GM21423 (cell line): ENCODE measurements at regions not wholly inside any gene's neighbourhood (a gene's known extent, or its start where the extent isn't known, plus 50 kb on each side); places are given as distances from the start of the nearest gene placed in this dataset.
"Not testable (repeated sequence)": the region's sequence is repeated elsewhere in the genome, so short reads cannot be mapped to it uniquely, and the experiment has no call there.

Experiments
- ATAC-seq: cut with Tn5 transposase; IDR thresholded peaks from one replicate; pipeline ENCODE4 v1.9.1; 2021; ENCODE audit warnings: mild to moderate bottlenecking, moderate library complexity; ENCODE audit not compliant: unreplicated experiment

DNA sequence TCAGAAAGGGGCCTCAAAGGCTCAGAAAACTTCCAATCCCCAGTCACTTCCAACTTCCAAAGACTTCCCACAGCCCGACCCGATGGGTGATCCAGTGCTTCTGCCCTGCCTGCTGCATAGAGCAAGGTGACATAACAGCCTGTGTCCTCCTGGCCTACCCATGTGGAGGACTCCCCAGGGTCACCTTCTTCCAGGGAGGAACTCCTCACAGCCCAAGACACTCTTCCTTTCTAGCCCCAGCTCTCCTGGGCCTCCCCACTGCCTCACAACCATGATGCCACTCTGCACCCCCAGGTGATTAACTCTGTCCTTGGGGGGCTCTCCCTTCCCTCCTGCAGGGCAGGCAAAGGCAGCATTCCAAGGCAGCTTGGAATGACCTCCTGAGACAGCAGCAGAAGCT is 158.4 kb upstream of the PDE1C start:
- ATAC-seq: no peak

GRCh38 chr7:32227746-32228145 is 157.5 kb upstream of the PDE1C start:
- no peak for ATAC-seq

DNA sequence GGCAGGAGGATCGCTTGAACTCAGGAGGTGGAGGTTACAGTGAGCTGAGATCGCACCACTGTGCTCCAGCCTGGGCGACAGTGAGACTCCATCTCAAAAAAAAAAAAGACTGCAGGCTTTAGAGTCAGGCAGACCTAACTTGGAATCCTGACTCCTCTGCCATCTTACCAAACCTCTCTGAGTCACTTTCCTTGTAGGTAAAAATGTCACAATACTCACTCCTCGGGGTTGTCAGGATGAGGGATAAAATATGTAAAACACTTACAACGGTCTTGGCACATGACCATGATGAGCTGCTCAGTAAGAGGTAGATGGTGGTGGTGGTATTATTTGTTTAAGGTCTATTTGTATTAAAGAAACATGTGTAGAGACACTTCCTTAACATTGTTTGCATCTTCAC is 154.1 kb upstream of the PDE1C start:
- no peak for ATAC-seq

GRCh38 chr7:32223721-32224120 is 153.5 kb upstream of the PDE1C start:
- no peak for ATAC-seq

- ATAC-seq: no peak
These were observed 153.0 kb upstream of the PDE1C start for GRCh38 chr7:32223071-32223650.

DNA sequence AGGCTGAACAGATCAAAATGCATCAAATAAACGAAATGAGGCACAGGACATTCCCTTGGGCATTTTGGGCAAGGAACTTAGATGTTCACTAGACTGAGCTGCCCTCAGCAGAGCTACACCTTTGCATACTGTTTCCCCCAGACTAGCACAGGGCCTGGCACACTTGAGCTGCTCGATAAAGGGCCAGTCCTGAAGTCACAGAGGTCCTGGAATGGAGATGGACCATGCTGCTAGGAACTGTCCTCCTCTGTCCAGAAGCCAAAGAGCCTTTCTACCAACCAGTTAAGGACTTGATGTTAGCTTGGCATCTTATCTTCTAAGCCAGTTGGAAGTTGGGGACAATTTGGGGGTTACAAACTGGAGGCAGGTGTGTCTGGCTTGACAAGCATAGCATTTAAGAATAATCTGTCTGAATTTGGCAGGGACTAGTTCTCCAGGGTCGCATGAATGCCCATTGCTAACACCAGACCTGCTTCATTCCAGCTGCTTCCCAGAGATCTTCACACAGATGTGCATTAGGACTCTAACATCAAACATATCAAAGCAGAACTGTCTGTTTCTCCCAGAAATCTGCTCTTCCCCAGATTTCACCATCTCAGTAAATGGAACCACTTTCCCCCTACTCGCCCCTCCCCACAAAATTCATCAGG is 152.2 kb upstream of the PDE1C start:
- no peak for ATAC-seq

GRCh38 chr7:32221736-32222135 is 151.5 kb upstream of the PDE1C start:
- no peak for ATAC-seq

DNA sequence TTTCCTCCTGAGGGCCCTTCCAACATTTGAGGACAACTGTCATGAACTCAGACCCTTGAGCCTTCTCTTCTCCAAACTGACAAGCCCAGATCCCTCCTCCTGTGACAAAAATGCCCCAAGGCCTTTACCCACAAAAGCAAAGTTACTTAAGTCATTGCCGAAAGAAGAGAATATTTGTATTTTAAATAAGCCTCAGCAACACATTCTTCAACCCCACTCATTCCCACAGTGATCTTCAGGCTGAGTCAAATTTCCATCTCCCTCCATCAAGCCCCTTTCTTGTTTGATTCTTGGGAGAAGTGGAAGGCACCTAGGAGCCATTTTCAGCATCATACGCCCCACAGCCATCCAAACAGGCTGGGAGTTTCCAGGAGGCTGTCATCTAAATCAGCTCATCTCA is 150.8 kb upstream of the PDE1C start:
- no peak for ATAC-seq

GRCh38 chr7:32219831-32220230 is 149.6 kb upstream of the PDE1C start:
- not testable (repeated sequence) for ATAC-seq

DNA sequence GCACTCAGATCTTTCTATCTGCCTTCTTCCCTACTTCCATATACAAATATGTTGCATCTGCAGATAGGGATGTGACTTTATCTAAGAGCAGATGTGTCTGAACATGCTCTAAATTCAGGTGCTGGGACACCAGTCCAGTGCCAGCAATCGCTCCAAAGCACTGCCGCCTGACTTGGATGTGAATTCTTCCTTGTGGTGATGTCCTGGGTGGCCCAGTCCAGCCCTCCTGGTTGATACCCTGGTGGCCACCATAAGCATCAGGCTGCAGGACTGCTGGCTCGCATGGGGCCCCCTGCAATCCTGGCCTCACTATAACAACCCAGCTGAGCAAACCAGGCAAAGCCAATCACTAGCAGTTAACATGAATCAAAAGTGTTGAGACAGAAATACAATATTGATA is 149.2 kb upstream of the PDE1C start:
- no peak for ATAC-seq

- ATAC-seq: no peak
These were observed 148.6 kb upstream of the PDE1C start for GRCh38 chr7:32218741-32219288.

- no peak for ATAC-seq
These were observed 147.9 kb upstream of the PDE1C start for GRCh38 chr7:32218154-32218467.

GRCh38 chr7:32217341-32218153 is 147.3 kb upstream of the PDE1C start:
- ATAC-seq: no peak

DNA sequence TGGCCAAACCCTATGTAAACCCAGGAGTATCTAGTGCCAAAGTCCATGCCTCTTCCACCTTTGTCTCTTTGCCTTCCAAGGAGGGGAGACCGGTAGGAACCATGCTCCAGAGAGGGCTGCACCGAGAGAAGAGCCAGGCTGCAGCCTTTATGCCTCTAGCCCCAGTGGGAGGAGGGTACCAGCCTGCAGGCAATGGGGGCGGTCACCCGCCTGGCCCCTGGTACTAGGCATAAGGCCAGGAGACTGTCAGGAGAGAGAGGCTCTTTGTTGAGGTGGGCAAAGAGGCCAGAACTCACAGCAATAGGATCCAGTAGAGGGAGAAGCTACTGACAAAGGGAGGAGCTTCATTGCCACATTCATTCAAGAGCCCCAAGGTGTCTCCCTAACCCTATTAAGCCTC is 146.6 kb upstream of the PDE1C start:
- no peak for ATAC-seq

GRCh38 chr7:32215697-32216096 is 145.5 kb upstream of the PDE1C start:
- no peak for ATAC-seq

DNA sequence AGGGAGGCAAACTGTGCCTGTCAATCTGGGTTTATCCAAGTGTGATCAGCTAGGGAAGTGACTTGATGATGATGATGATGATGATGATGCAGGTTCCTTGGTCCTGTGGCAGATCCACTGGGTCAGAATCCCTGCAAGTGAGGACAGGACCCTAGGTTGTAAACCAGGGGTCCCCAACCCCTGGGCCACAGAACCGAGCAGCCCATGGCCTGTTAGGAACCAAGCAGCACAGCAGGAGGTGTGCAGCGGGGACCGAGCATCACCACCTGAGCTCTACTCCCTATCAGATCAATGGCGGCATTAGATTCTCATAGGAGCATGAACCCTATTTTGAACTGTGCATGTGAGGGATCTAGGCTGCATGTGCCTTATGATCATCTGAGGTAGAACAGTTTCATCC is 144.7 kb upstream of the PDE1C start:
- no peak for ATAC-seq

DNA sequence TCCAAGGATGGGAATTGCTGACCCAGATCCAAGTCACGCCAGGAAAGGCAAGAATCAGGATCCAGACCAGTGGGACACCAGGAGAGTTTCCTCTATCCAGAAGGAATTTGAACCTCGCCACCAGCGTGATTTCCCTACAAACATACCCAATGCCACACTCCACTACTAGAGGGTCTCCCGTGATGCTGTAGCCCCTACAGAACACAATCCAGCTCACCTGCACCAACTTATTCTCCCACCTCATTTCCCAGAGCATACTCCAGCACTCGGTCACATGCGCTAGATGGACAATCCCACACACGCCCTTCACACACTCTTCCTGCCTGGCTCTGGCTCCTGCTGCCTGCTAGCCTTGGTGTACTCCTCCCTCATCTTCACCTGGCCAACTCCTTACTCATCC is 142.1 kb upstream of the PDE1C start:
- ATAC-seq: no peak

GRCh38 chr7:32206987-32207386 is 136.8 kb upstream of the PDE1C start:
- no peak for ATAC-seq

DNA sequence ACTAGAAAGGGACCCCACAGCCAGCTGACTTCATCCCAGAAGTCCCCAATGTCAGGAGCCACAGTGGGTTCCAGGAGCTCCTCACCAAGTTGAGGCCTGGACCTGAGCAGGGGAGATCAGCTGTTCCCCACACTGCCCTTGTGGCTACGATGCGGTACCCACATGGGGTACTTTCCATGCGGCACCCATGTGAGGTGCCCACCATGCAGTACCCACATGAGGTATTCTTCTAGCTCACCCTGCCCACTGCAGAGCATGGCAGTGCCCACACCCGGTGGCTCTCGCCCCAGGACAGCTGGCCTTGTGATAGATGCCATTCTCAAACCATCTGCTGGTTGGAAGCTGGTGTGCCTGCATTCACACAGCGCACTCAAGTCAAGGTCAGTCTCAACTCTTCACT is 136.3 kb upstream of the PDE1C start:
- no peak for ATAC-seq

DNA sequence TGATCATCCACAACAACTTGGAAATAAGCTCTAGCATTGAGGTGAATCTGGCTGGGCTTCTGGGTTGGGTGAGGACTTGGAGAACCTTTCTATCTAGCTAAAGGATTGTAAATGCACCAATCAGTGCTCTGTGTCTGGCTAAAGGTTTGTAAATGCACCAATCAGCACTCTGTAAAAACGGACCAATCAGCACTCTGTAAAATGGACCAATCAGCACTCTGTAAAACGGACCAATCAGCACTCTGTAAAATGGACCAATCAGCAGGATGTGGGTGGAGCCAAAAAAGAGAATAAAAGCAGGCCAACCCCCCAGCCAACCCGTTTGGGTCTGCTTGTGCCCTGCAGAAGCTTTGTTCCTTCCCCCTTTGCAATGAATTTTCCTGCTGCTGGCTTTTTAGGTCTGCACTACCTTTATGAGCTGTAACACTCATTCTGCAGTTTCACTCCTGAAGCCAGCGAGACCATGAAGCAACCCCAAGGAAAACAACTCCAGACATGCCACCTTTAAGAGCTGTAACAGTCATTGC is 135.2 kb upstream of the PDE1C start:
- ATAC-seq: not testable (repeated sequence)

GRCh38 chr7:32204361-32205018 is 134.3 kb upstream of the PDE1C start:
- ATAC-seq: peak; percentile 59
